Liver (tissue), 7 donors: ENCODE measurements at regions not wholly inside any gene's neighbourhood (a gene's known extent, or its start where the extent isn't known, plus 50 kb on each side); places are given as distances from the start of the nearest gene placed in this dataset.

Experiments
- DNase-seq: peaks from one replicate; pipeline ENCODE4 v3.0.0-alpha.2; 2017; ENCODE audit warnings: low spot score
- H3K27ac ChIP-seq, 2 donors: one replicate each; pipeline ENCODE4 v1.7.0; 2013; ENCODE audit warnings: inconsistent platforms in 2 of 2, low read length in 2 of 2, control low read depth in 1 of 2, low read depth in 1 of 2, mild to moderate bottlenecking in 1 of 2
- H3K27me3 ChIP-seq, 4 donors: one replicate each; pipeline versions ENCODE4 v1.6.1 to v1.7.0; 2013; ENCODE audit warnings: low read length in 3 of 4, inconsistent platforms in 1 of 4, mild to moderate bottlenecking in 1 of 4, moderate library complexity in 1 of 4; ENCODE audit not compliant: control insufficient read depth in 4 of 4, insufficient read depth in 4 of 4
- H3K36me3 ChIP-seq, 4 donors: one replicate each; pipeline versions ENCODE4 v1.6.1 to v1.7.0; 2013; ENCODE audit warnings: low read length in 3 of 4, mild to moderate bottlenecking in 3 of 4, low read depth in 1 of 4, moderate library complexity in 1 of 4; ENCODE audit not compliant: control insufficient read depth in 4 of 4, insufficient read depth in 3 of 4
- H3K4me1 ChIP-seq, 4 donors: one replicate each; pipeline versions ENCODE4 v1.6.1 to v1.7.0; 2013; ENCODE audit warnings: low read length in 3 of 4, mild to moderate bottlenecking in 3 of 4, moderate library complexity in 1 of 4; ENCODE audit not compliant: control insufficient read depth in 4 of 4, insufficient read depth in 4 of 4
- H3K4me3 ChIP-seq, 3 donors: one replicate each; pipeline versions ENCODE4 v1.6.1 to v1.7.0; 2013; ENCODE audit warnings: low read length in 3 of 3, control low read depth in 1 of 3, low read depth in 1 of 3, mild to moderate bottlenecking in 1 of 3
- H3K9ac ChIP-seq, 2 donors: one replicate each; pipeline ENCODE4 v1.7.0; 2013; ENCODE audit warnings: low read length in 2 of 2, mild to moderate bottlenecking in 2 of 2, moderate library complexity in 2 of 2, control low read depth in 1 of 2, low read depth in 1 of 2
- H3K9me3 ChIP-seq, 4 donors: one replicate each; pipeline versions ENCODE4 v1.6.1 to v1.7.0; 2013; ENCODE audit warnings: low read length in 3 of 4; ENCODE audit not compliant: control insufficient read depth in 4 of 4
- ATF3 ChIP-seq: IDR thresholded peaks from 2 replicates; pipeline ENCODE4 v1.6.1; 2016; ENCODE audit warnings: antibody characterized with exemption
- EGR1 ChIP-seq, 2 donors: IDR thresholded peaks; 2 replicates each; pipeline ENCODE4 v1.6.1; 2016 to 2018; ENCODE audit warnings: antibody characterized with exemption in 2 of 2, low read depth in 2 of 2
- FOXA1 ChIP-seq: IDR thresholded peaks from 2 replicates; pipeline ENCODE4 v1.6.1; 2016; ENCODE audit warnings: antibody characterized with exemption
- FOXA2 ChIP-seq: IDR thresholded peaks from 2 replicates; pipeline ENCODE4 v1.6.1; 2016; ENCODE audit warnings: antibody characterized with exemption
- GABPA ChIP-seq, 2 donors: IDR thresholded peaks in 1 of 2; conservative IDR thresholded peaks in 1 of 2; 2 replicates each; pipeline ENCODE4 v1.6.1; 2016; ENCODE audit warnings: antibody characterized with exemption in 2 of 2, mild to moderate bottlenecking in 1 of 2, moderate library complexity in 1 of 2
- HNF4A ChIP-seq, 2 donors: conservative IDR thresholded peaks; 2 replicates each; pipeline ENCODE4 v1.6.1; 2016; ENCODE audit warnings: antibody characterized with exemption in 2 of 2, mild to moderate bottlenecking in 2 of 2
- HNF4G ChIP-seq: IDR thresholded peaks from 2 replicates; pipeline ENCODE4 v1.6.1; 2016; ENCODE audit warnings: antibody characterized with exemption
- JUND ChIP-seq, 2 donors: IDR thresholded peaks; 2 replicates each; pipeline ENCODE4 v1.6.1; 2016; ENCODE audit warnings: antibody characterized with exemption in 2 of 2
- MAX ChIP-seq: IDR thresholded peaks from 2 replicates; pipeline ENCODE4 v1.6.1; 2016; ENCODE audit warnings: antibody characterized with exemption
- RAD21 ChIP-seq, 2 donors: IDR thresholded peaks; 2 replicates each; pipeline ENCODE4 v1.6.1; 2016; ENCODE audit warnings: antibody characterized with exemption in 2 of 2, mild to moderate bottlenecking in 2 of 2
- RXRA ChIP-seq, 2 donors: IDR thresholded peaks; 2 replicates each; pipeline ENCODE4 v1.6.1; 2017 to 2018; ENCODE audit warnings: antibody characterized with exemption in 2 of 2, mild to moderate bottlenecking in 1 of 2
- SP1 ChIP-seq: IDR thresholded peaks from 2 replicates; pipeline ENCODE4 v1.6.1; 2018; ENCODE audit warnings: antibody characterized with exemption, mild to moderate bottlenecking
- TAF1 ChIP-seq: conservative IDR thresholded peaks from 2 replicates; pipeline ENCODE4 v1.6.1; 2016; ENCODE audit warnings: antibody characterized with exemption, mild to moderate bottlenecking
- YY1 ChIP-seq: IDR thresholded peaks from 2 replicates; pipeline ENCODE4 v1.6.1; 2016; ENCODE audit warnings: antibody characterized with exemption, mild to moderate bottlenecking
- ZBTB33 ChIP-seq: IDR thresholded peaks from 2 replicates; pipeline ENCODE4 v1.6.1; 2016; ENCODE audit warnings: antibody characterized with exemption
- WGBS: extraction: QIAGEN DNeasy Blood & Tissue Kit; methylation state at CpG from one replicate; pipeline ENCODE4 v1.1.7; 2013; 5-methylcytosine and 5-hydroxymethylcytosine counted together
- donor health status: healthy.
- donor health status: healthy.
- donor health status: healthy.
- donor health status: healthy.

- Histone ChIP-seq H3K4me1 (no peaks in the 10 kb centered on the region), H3K9me3 (no peaks in the 10 kb centered on the region), H3K27me3 (no peaks in the 10 kb centered on the region), H3K36me3 (no peaks in the 10 kb centered on the region), H3K9ac (no peak overlapping the region), H3K27ac (no peak overlapping the region), H3K4me3 (no peak overlapping the region)
- no peak for DNase-seq
- TF ChIP-seq JUND (IDR thresholded peaks at IDR 0.05) (no peak), RAD21 (IDR thresholded peaks at IDR 0.05) (no peak), MAX (no peak), TAF1 (no peak), RXRA (IDR thresholded peaks at IDR 0.05) (no peak), HNF4A (conservative IDR thresholded peaks at IDR 0.05) (no peak)
These were observed 180.3 kb upstream of the TENM3 start for GRCh38 chr4:182062936-182063335.

GRCh38 chr4:182063651-182064050, 179.6 kb upstream of the TENM3 start:
- no peak overlapping the region for H3K9ac ChIP-seq
- WGBS = 81% methylated on average over 2 of the region's 2 CpGs
- H3K9me3 ChIP-seq = no peaks in the 10 kb centered on the region
- H3K4me1 ChIP-seq = no peaks in the 10 kb centered on the region
- H3K36me3 ChIP-seq = no peaks in the 10 kb centered on the region
- no peak overlapping the region for H3K27ac ChIP-seq
- no peak for TF ChIP-seq SP1
- TF ChIP-seq HNF4G = no peak
- no peak for TF ChIP-seq ZBTB33
- no peak for TF ChIP-seq HNF4A (conservative IDR thresholded peaks at IDR 0.05)
- no peak for TF ChIP-seq FOXA1
- no peak for DNase-seq
- H3K27me3 ChIP-seq = no peaks in the 10 kb centered on the region
- no peak overlapping the region for H3K4me3 ChIP-seq

GRCh38 chr4:182065255-182065654, 177.9 kb upstream of the TENM3 start:
- H3K4me3 ChIP-seq = no peak overlapping the region
- TF ChIP-seq FOXA2 (no peak), SP1 (no peak)
- 71% methylated on average over 17 of the region's 17 CpGs for WGBS

GRCh38 chr4:182066037-182066436, 177.2 kb upstream of the TENM3 start:
- no peaks in the 10 kb centered on the region for H3K4me1 ChIP-seq
- H3K36me3 ChIP-seq = no peaks in the 10 kb centered on the region
- no peak for DNase-seq
- no peak for TF ChIP-seq ATF3
- no peak for TF ChIP-seq JUND (IDR thresholded peaks at IDR 0.05)
- no peak for TF ChIP-seq FOXA1
- no peak for TF ChIP-seq YY1
- TF ChIP-seq RXRA (IDR thresholded peaks at IDR 0.05) = no peak
- TF ChIP-seq RAD21 (IDR thresholded peaks at IDR 0.05) = no peak
- no peak for TF ChIP-seq HNF4G
- no peak for TF ChIP-seq EGR1 (IDR thresholded peaks at IDR 0.05; ENCODE audit: low read depth in 2 of 2)
- no peak for TF ChIP-seq GABPA (IDR thresholded peaks at IDR 0.05 in 1 of 2, conservative IDR thresholded peaks at IDR 0.05 in 1 of 2)
- no peak for TF ChIP-seq SP1
- H3K9ac ChIP-seq = no peak overlapping the region
- 84% methylated on average over 7 of the region's 7 CpGs for WGBS
- no peaks in the 10 kb centered on the region for H3K9me3 ChIP-seq
- peaks cover 0 to 3% (median 0%) of the 10 kb centered on the region in 4 donors for H3K27me3 ChIP-seq
- H3K27ac ChIP-seq = no peak overlapping the region
- no peak overlapping the region for H3K4me3 ChIP-seq

More at GRCh38 chr4:182065255-182065654, 177.9 kb upstream of the TENM3 start:
- Histone ChIP-seq H3K27me3 (no peaks in the 10 kb centered on the region), H3K9me3 (no peaks in the 10 kb centered on the region), H3K36me3 (no peaks in the 10 kb centered on the region), H3K9ac (no peak overlapping the region), H3K27ac (no peak overlapping the region), H3K4me1 (no peaks in the 10 kb centered on the region)
- no peak for DNase-seq
